Stimulated activated CD4-positive, alpha-beta T cell treated with anti-CD3 and anti-CD28 coated beads, Interleukin-1b, Interleukin-23, amount 100 ng/mL, for 4 hours (primary cell): ENCODE measurements at regions not wholly inside any gene's neighbourhood (a gene's known extent, or its start where the extent isn't known, plus 50 kb on each side); places are given as distances from the start of the nearest gene placed in this dataset.

ENCODE experiments used
- DNase-seq, 2 donors: peaks; one replicate each; pipeline ENCODE4 v3.0.0-alpha.2; 2020; ENCODE audit warnings: low read depth in 2 of 2

DNA sequence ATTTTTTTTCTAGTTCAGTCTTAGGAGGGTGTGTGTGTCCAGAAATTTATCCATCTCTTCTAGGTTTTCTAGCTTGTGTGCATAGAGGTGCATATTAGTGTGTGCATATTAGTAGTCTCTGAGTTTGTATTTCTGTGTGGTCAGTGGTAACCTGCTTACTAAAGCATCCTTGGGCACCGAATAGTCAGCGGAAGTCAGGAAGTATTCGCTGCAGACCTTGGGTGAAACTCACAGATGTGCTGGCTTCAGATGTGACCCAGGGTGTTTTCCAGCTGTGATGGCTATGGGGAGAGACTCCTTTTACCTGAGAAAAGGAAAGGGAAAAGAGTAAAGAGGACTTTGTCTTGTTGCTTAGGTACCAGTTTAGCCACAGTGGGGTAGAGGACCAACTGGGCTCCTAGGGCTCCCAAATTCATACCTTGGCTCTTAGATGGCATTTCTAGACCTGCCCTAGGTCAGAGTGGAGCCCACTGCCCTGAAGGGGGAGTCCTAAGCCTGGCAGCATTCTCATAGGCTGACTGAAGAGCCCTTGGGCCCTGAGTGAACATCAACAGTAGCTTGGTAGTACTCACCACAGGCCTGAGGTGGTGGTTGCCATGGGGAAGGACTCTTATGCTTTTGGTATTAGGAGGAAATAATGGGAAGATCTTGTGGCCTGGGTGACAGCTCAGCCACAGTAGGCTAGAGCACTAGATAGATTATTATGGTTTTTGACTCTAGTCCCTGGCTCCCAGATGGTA, 286.0 kb upstream of the ZPLD1 start:
- DNase-seq: no peak

DNA sequence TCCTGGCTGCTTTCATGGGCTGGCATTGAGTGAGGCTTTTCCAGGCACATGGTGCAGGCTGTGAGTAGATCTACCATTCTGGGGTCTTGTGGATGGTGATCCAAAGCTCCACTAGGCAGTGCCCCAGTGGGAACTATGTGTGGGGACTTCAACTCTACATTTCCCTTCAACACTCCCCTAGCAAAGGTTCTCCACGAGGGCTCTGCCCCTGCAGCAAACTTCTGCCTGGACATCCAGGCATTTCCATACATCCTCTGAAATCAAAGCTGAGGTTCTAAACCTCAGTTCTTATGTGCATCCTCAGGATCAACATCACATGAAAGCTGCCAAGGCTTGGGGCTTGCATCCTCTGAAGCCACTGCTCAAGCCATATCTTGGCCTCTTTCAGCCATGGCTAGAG, 282.9 kb upstream of the ZPLD1 start:
- DNase-seq: no peak

DNA sequence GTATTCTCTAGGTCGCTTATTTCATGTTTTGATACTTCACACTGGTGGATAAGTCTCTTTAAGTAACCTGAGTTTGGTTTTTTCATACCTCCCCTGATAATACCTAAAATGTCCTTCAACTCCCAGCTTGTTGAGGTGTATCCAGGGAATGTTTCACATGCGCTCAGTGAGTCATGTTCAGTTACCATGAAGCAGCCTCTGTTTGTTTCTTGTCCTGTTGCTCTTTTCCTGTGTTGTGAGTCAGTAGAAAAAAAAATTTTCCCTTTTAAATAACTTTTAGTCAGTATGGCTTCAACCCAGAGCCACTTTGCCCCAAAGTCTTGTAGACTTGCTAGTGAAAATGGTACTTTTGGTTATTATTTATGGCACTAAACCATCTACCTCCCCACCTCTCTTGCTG, 278.4 kb upstream of the ZPLD1 start:
- DNase-seq: no peak

DNA sequence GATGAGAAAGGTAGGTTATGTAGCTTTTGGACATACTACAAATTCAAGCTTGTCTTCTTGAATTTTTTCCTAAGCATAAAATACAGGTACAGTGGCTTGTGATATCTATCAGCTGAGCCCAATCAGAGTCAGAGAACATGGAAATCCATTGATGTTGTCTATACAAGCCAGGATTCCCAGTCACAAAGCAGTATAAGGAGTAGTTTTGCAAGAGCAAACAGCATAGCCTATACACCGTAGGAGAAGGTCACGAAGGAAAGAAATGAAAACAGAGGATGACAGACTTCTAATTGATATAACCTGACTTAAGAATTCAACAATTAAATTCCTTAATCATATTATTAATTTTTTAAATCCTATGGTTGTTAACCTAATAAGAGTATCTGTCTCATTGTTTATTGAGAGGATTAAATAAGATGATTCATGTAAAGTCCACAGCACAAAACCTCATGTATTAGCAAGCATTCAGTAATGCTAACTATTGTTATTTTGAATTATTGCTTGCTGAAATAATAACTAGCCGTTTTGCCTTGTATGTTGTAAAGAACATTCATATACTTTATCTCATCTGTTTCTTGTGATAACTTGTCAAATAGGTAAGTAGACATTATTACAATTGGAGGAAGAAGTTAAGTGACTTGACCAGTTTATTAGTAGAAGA, 276.6 kb upstream of the ZPLD1 start:
- no peak for DNase-seq

DNA sequence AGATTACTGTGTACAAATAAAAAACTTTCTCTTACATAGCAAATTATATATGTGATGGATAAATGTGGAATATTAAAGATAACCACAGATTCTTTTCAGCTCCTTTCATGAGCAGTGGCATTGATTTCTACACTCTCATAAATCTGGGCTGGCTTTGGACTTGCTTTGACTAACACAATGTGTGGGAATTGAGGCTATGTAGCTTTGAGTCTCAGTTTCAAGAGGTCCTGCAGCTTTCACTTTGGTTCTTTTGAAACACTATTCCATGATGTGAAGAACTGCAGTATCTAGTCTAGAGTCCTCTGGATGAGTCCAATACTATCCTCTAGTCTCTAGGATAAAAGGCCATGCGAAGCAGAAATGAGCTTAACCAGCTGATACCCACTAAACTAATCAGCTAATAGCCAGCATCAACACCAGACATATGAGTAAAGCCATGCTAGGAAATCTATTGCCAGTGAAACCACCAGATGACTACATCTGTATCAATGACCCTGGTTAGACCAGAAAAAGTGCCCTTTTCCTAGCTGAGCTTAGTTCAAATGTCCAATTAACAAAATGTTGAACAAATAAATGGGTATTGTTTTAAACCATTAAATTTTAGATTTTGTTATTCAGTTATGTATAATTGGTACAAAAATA, 274.9 kb upstream of the ZPLD1 start:
- no peak for DNase-seq

DNA sequence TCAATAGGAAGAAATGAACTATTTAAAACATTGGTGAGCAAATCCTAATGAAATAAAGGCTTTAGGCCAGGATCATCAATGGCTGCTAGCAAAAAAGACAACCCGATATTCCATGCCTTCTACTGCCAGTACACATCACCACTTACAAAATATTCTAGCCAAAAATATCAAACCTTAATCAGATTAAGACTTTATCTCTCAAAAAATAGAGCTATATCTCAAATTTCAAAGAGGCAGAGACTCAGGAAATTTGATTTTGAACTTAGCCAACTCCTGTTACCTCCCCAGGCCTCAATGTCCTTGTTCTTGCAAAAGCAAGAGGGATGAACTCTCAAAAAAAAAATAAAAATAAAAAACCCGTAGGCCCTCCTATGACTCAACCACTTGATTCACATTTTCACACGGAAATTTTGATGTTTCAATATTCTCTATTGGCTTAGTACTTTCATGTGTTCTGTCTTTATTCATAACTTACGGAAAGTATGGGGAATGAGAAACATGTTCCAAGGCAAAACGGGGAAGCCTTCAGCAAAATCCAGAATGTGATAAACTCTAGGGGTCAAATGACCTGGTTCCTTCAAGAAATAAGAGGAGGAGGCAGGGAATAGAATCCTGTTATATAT, 273.3 kb upstream of the ZPLD1 start:
- DNase-seq: no peak

DNA sequence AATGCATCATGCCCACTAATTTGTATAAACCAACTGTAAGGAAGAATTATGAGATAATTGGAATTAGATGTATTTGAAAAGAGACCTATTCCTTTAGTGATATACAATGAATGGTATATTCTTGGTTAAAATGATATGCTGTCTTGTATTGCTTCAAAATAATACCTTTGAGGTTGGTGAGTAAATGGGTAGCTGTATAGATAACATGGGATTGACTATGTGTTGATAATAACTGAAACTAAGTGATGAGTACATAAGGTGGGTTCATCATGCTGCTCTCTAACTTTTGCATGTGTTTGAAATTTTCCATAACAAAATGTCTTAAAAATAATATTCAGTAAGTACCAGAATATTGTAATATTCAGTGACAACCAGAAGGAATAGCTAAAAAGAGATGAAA, 272.6 kb upstream of the ZPLD1 start:
- no peak for DNase-seq

DNA sequence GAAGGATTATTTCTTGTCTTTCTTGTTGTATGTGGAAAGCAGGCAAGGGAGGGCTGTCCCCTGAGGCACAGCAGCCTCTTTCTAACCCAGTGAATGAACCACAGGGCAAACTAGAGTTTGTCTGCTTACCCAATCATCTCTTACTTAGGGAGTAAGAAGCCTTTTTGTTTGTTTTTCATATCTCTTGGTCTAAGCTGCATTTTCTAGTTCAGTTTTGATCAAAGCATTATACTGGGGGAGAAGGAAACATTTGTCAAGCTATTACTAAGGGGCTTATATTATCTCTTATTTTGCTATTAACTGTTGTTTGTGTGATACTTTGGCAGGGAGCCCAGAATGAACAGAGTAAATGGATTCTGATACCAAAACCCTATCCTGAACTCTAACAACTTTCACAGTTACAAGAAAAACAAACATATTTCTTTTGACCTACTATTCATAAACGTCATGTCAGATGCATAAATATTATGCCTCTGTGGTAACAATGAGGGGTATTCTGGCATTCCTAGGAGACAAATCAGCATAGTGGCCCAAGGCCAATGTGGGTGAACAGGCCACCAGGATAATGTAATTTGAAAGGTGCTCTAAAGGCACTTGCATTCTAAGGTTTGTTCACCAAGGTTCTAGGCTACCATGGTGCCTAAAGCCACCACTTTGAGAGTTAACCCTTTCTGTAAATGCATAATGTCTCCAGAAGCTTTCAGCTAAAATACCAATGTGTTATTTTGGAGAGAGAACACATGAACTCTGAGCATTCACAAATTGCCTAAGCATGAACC, 271.6 kb upstream of the ZPLD1 start:
- DNase-seq: no peak

DNA sequence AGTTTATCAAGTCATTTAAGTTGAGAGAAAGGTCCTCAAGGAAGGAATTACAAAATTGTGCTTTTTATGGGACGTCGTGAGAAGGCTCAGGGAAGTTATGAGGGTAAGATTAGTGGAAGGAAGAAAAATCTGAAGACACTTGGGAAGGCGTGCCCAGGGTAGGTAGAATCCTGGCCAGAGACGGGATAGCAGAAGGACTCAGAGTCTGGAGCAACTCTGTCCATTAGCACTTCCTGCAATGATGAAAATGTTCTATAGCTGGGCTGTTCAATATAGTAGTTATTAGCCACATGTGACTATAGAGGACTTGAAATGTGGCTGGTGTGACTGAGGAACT, 271.0 kb upstream of the ZPLD1 start:
- no peak for DNase-seq

DNA sequence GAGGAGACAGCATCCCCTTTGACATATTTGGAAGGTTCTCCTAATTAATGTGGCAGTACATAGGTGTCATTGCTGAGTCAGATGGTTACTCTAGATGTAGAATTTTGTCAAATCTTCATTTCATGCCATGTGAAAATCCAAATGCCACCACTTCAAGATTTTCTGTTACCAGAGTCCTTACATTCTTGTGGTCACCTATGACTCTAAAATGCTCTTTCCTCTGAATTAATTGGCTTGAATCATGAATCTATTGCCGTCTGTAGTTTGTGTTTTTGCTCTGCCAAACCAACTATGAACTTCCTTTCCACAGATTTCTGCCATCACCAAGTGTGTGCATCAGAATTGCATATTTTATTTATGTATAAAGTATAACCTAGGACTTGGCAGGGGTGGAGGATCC, 269.4 kb upstream of the ZPLD1 start:
- no peak for DNase-seq

DNA sequence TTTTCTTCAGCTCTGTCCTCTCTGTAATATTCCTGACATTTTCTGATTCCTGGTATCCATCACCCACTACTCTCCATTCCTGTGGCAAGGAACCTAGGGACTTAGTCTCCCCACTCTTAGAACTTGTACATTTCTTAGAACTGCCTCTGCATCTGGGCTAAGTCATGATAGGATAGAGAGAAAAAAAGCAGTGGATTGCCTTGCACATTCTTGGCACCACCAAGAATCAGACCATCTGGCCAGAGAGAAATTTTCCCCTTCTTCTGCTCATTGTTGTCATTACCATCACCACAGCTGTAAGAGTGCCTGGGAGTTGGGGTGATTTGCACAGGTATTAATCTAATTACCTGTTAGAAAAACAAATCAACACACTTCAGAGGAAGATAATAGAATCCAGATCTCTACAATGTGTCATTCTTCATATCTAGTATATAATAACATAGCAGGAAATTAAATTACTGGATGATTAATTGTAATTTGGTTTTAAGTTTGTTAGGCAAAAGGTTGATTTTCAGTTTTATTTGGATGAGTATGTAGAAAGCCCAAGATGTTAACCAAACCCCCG, 264.8 kb upstream of the ZPLD1 start:
- no peak for DNase-seq

DNA sequence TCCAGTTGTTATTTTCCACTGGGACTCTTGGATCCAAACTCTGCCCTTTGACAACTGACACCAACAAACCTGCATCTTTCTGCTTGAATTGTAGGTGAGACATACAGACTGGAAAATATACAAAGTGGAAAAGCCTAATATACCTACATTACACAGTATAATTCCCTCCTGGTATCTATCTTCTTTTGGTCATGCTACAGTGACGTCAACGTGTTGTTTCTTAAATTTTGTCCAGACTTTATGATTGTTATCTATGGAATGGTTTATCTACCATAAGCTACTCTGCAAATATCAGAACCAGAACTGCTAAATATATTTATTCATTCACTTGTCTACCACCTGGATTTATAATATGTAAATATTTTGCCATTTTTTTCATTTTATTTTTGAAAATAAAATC, 264.3 kb upstream of the ZPLD1 start:
- no peak for DNase-seq

DNA sequence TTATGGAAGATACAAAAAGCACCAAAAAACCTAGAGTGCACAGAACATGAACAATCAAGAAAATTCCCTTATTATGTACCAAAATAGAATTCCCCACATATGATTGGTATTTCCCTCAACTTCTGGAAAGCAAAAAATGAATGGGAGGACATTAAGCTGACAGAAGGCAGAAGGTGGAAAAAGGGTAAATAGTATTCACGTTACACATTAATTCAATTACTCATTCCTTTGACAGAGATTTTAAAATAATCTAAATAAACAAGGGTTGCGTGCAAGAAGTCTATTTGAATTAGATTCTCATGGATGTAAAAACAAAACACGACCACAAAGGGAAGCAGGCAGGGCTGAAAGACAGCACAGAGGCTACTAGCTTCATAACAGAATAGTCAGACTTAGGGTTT, 260.5 kb upstream of the ZPLD1 start:
- DNase-seq: no peak

DNA sequence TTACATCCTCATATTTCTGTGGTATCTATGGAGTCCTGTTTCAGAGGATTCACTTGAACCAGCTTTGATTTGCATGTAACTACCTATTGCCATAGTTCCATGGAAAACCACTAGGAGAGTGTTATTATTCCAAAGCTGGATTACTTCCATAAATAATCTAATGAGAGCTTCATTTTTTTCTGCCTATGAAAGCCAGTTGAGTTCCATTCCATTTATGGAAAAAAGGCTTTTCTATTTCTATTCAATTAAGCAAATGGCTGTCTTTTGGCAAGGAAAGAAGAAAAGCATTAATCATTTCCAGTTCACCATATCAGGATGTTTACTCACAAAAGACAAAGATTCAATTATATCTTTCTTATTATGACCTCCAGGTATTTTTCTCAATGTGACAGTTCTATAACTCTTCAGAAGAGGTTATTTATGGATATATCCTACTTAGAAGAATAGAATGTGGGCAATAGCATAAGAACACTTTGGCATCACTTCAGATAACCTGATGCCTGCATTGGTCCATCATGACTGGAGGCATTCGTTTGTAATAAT, 259.9 kb upstream of the ZPLD1 start:
- DNase-seq: no peak

DNA sequence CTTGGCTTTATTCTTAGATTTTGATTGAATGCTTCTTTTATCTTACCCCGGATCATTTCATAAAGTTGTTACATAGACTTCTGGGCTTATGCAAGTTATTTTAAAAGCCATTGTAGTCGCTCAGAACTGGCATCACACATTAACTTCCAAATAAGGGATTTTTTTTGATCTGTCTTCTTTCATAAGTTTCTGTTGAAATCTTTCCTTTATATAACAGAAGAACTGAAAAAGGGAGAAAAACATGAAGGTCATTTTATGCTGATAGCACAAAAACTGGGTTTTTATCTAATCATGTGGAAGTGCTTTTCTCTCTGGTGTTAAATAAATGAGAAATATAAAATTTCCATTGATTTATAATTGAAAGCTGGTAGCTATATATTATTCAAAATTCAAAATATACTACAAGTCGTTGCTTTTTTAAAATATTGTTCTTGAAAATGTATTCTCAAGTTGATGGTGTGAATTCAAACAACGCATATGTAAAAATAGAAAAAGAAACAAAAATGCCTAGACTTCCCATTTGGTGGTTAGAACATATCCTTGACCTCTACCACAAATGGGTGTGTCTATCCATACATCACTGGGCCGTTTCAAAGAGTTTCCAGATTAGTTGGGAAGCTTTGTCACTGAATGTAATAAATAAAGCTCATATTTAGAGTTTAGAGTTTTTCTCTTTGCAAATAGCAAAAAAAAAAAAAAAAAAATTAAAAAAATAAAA, 258.3 kb upstream of the ZPLD1 start:
- DNase-seq: no peak

DNA sequence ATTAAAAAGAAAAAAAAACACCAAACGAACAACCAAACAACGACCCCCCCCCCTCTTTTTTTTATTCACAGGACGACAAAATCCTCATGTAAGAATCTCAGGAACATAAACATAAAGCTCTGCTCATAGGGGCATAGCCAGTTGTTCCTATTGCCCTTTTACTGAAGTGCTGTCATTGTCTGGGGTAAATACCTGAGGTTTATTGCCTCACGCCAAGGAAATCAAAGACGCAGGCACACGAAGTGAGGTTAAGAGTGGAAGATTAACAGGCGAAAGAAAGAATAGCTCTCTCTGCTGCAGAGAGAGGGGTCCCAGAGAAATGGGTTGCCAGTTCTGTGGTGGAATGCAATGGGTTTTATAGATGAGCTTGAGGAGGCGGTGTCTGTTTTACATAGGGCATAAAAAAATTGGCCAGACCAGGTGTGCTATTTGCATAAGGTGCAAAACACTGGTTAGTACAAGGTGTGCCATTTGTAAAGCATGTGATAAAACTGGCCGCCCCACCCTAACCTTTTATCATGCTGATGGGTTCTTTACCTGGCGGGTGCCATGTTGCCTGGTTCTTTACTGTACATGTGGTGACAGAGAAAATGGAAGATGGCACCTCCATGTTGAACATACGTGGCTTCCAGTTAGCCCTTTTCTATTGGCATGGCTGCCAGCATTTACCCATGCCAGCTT, 257.6 kb upstream of the ZPLD1 start:
- DNase-seq: no peak

DNA sequence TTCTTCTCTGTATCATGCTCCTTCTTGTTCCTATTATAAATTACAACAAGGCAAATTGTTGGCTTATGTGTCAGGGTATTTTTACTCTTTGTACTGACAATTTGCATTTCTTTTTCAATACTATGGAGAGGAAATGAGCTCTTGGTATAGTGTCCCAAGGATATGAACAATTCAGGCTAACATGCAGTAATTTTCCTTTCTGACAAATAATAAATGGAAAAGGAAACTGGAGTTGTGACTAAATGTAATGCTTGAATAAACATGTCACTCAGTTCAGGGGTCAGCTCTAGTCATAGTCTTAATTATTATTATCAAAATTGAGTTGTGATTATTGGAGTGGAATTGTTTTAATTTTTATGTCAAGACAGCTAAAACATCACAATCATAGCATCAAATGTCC, 256.0 kb upstream of the ZPLD1 start:
- DNase-seq: no peak

DNA sequence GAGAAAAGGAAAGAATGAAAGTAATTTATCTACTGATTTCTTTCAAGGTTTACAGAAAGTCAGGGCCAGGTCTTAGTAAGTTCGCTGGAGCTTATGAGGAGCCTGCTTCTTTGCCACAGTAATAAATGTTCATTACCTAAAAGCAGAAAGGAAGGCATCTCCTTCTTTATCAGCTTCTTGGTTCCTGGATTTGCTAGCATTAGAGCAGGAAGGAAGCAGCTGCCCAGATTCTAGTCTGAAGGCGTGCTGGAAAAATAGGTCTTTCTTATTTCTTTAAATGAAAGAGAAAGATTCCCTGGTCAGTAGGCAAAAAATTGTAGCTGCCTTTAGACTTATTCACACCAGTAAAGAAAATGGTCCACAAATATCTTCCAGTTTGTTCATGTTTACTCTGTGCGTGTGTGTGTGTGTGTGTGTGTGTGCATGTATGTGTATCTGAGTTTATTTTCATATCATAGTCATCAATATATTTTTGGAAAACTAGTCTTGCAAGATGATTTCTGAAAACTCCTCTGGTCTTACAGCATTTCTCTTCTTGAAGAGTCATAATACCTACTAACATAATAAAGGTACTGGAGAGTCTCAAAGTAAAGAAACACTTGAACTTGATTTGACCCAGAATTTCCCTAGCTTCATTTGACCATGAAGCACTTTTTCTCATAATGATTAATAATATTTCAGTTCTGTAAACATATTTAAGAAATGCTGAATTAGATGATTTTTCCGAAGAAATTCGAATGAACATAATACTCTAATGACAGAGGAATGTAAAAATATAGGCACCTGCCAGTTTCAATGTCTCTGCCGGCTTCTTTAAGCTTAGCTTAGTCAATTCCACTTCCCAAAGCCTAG, 255.3 kb upstream of the ZPLD1 start:
- no peak for DNase-seq

DNA sequence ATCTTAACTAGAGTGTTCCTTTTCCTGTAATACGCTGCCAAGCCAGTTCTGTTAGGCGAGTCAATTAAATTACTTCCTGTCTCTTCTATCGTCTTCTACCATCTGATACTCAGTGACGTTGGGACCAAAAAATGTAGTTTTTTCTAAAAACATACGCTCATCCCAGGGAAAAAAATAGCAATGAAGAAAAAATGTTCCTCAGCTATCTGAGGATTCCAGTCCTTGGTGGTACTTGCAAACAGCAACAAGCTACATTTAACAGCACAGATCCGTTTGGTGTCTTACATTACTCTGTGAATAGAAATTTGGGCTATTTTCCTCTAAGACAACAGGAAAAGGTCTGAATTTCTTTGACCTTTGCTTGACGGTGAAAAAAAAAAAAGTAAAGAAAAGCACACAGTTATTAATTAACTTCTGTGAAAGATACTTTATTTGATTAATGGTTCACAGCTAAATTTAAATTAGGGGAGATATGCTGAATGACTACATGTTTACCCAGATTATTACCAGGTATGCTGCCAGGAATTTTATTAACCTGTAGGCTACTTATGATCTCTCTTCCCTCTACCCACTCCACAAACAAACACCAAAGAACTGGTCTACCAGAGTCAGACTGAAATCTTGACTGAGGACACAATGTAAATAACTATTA, 254.4 kb upstream of the ZPLD1 start:
- no peak for DNase-seq
